ENCODE measurements at regions not wholly inside any gene's neighbourhood (a gene's known extent, or its start where the extent isn't known, plus 50 kb on each side); places are given as distances from the start of the nearest gene placed in this dataset.

- TF ChIP-seq CTCF (IDR thresholded peaks at IDR 0.05; ENCODE audit: low read depth, low read length) = peak; percentile 60
- Histone ChIP-seq H3K4me3 (ENCODE audit: low read depth, low read length) (no peak overlapping the region), H3K27me3 (no peaks in the 10 kb centered on the region), H3K9me3 (no peaks in the 10 kb centered on the region), H3K36me3 (no peaks in the 10 kb centered on the region), H3K4me1 (no peaks in the 10 kb centered on the region; the same call in 1 of the 2 replicates)
- DNase-seq = peak; percentile 63
Measured at GRCh38 chrX:130994671-130995070, 63.5 kb upstream of the ARHGAP36 start.

- H3K27me3 ChIP-seq = no peaks in the 10 kb centered on the region
- H3K36me3 ChIP-seq = no peaks in the 10 kb centered on the region
- H3K4me3 ChIP-seq (ENCODE audit: low read depth, low read length) = no peak overlapping the region
- H3K9me3 ChIP-seq = no peaks in the 10 kb centered on the region
- H3K4me1 ChIP-seq = no peaks in the 10 kb centered on the region; the same call in 1 of the 2 replicates
- DNase-seq = no peak
- TF ChIP-seq CTCF (IDR thresholded peaks at IDR 0.05; ENCODE audit: low read depth, low read length) = no peak
Measured at GRCh38 chrX:130995439-130995838, 62.7 kb upstream of the ARHGAP36 start.

- Histone ChIP-seq H3K4me3 (ENCODE audit: low read depth, low read length) (no peak overlapping the region), H3K4me1 (no peaks in the 10 kb centered on the region; the same call in 1 of the 2 replicates), H3K27me3 (no peaks in the 10 kb centered on the region), H3K9me3 (no peaks in the 10 kb centered on the region), H3K36me3 (no peaks in the 10 kb centered on the region)
- DNase-seq = no peak
- no peak for TF ChIP-seq CTCF (IDR thresholded peaks at IDR 0.05; ENCODE audit: low read depth, low read length)
Measured at GRCh38 chrX:130997314-130997713, 60.8 kb upstream of the ARHGAP36 start.

- Histone ChIP-seq H3K27me3 (no peaks in the 10 kb centered on the region), H3K4me3 (ENCODE audit: low read depth, low read length) (no peak overlapping the region), H3K36me3 (no peaks in the 10 kb centered on the region), H3K4me1 (no peaks in the 10 kb centered on the region; the same call in 1 of the 2 replicates), H3K9me3 (no peaks in the 10 kb centered on the region)
- no peak for TF ChIP-seq CTCF (IDR thresholded peaks at IDR 0.05; ENCODE audit: low read depth, low read length)
- DNase-seq = peak; percentile 4
Measured at GRCh38 chrX:130999360-130999759, 58.8 kb upstream of the ARHGAP36 start.
